Fibroblast of mammary gland (primary cell): ENCODE measurements at regions not wholly inside any gene's neighbourhood (a gene's known extent, or its start where the extent isn't known, plus 50 kb on each side); places are given as distances from the start of the nearest gene placed in this dataset.
"Not testable (repeated sequence)": the region's sequence is repeated elsewhere in the genome, so short reads cannot be mapped to it uniquely, and the experiment has no call there.

Experiments
- DNase-seq: peaks from one replicate; pipeline ENCODE4 v3.0.0-alpha.2; 2010; ENCODE audit warnings: low read depth
- H3K4me3 ChIP-seq: 2 replicates; pipeline ENCODE4 v1.5.1; 2011; ENCODE audit warnings: low read depth, mild to moderate bottlenecking, low read length, moderate library complexity; ENCODE audit not compliant: control insufficient read depth
- TF ChIP-seq, protein P1 (sequence below): conservative IDR thresholded peaks from 2 replicates; pipeline ENCODE4 v1.5.1; 2011; ENCODE audit warnings: low read depth, low read length, inconsistent platforms; ENCODE audit not compliant: control insufficient read depth, insufficient read depth

DNA sequence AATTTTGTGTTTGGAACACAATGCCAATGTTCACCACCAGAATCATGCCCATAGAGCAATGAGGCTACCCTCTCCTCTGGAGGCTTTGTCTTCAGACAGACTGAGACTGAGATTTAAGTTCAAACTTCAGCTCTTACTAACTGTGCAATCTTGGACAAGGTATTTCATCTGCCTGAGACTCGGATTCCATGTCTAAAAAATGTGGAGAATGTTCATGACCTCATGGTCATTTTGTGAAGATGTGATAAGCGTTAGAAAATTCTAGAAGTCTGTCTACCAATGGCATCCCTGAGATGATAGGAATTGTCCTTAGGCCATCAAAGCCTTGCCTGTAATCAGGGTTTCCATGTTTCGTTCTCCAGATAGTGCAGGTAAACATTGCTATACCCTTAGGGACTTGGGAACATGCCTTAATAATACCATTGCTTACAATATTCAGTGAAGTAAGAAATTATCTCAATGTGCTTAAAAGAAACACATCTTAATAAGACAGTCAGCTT is 388.2 kb upstream of the MAF start:
- no peak for DNase-seq
- H3K4me3 ChIP-seq: no peak overlapping the region
- TF ChIP-seq, protein P1, sequence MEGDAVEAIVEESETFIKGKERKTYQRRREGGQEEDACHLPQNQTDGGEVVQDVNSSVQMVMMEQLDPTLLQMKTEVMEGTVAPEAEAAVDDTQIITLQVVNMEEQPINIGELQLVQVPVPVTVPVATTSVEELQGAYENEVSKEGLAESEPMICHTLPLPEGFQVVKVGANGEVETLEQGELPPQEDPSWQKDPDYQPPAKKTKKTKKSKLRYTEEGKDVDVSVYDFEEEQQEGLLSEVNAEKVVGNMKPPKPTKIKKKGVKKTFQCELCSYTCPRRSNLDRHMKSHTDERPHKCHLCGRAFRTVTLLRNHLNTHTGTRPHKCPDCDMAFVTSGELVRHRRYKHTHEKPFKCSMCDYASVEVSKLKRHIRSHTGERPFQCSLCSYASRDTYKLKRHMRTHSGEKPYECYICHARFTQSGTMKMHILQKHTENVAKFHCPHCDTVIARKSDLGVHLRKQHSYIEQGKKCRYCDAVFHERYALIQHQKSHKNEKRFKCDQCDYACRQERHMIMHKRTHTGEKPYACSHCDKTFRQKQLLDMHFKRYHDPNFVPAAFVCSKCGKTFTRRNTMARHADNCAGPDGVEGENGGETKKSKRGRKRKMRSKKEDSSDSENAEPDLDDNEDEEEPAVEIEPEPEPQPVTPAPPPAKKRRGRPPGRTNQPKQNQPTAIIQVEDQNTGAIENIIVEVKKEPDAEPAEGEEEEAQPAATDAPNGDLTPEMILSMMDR: no peak

DNA sequence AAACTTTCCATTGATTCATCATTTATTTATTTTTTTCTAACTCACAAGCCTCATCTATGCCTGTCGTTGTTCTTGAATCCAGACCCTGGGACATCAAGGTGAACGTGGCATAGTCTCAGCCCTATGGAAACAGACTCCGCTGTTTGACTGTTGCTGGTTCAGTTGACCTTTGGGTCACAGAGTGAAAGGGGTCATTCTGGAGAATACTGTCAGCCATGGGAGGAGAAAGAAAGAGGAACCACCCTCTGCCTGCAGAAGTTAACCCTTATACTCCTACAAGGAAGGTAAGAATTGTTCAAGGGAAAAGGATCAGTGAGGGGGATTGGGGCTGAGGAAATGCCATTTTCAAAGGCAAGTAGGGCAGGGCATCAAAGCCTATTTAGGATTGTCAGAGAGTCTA is 387.6 kb upstream of the MAF start:
- H3K4me3 ChIP-seq: no peak overlapping the region
- no peak for DNase-seq
- TF ChIP-seq, protein P1: no peak

DNA sequence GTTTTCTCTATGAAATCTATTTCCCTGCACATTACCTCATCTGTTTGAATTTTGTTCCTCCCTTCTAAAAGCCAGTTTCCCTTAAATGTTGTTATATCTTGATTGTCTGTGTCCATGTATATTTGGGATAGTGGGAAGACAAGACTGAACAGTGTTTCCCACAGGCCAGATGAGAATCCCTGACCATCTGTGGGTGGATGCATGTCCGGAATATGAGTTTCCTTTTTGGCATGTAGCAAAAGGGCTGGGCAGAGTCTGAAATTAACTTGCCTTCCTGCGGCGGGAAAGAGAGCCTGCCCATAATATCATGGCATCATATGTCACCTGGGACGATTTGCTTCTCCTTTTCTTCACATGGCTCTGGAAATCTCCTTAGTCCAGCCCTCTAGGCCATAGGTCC is 385.8 kb upstream of the MAF start:
- TF ChIP-seq, protein P1: no peak
- DNase-seq: no peak
- no peak overlapping the region for H3K4me3 ChIP-seq

DNA sequence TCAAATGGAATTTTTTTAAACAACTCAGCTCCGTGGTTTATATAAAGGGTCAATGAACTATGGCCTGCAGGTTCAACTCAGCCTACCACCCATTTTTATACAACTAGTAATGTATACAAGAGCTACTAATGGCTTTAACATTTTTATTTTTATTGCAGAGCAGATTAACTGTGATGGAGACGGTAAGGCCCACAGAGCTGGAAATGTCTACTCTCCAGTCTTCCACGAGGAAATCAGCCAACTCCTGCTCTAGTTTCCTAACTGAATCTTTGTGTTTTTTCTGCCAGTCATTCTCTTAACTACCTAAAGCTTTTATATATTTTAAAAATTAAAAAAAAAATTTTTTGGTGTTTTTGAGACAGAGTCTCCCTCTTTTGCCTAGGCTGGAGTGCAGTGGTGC is 385.1 kb upstream of the MAF start:
- DNase-seq: no peak

DNA sequence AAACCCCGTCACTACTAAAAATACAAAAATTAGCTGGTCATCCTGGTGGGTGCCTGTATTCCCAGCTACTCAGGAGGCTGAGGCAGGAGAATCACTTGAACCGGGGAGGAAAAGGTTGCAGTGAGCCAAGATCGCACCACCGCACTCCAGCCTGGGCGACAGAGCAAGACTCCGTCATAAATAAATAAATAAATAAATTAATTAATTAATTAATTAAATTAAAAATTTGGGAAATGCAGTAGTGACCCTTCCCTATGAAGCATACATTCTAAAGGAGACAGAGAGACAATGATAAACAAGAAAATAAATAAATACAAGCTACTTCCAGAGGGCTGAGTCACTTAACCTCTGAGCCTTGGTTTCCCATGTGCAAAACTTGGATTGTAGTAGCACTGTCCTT is 383.6 kb upstream of the MAF start:
- DNase-seq, H3K4me3 ChIP-seq: not testable (repeated sequence)

More for the DNA sequence above, 385.1 kb upstream of the MAF start:
- no peak overlapping the region for H3K4me3 ChIP-seq
- TF ChIP-seq, protein P1: no peak

DNA sequence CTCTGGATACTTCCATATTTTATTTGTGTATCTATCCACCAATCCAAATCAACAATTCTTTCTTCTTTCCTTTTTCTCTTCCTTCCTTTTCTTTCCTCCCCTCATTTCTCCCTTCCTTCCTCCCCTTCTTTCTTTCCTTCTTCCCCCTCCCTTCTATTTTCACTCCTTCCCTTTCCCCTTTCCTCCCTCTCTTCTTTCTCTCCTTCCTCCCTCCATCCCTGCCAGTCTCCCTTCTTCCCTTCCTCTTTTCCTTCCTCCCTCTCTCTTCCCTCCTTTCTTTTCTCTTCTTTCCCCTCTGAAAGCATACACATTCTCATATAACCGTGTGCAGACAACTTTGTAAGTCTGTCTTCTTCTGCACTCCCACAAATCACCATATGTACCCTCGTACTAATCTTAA is 382.3 kb upstream of the MAF start:
- DNase-seq: no peak
- TF ChIP-seq, protein P1: no peak
- H3K4me3 ChIP-seq: no peak overlapping the region

DNA sequence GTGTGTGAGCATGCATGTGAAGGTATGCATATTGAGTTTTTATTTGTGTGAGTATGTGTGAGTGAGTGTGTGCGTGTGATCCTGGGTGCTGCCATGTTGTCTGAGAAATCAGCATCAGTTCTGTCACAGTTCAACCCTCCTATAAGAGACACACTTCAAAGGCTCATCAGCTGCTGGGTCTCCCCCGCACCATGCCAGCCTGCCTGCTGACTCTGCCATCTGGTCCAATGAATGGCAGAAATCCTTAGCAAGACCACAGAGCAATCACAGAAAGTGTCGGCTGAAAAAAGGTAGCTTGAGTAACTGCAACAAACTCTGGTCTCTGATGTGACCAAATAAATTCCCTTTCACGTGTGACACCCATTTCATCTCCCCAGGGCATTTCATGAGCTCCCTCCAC is 381.8 kb upstream of the MAF start:
- no peak overlapping the region for H3K4me3 ChIP-seq
- no peak for DNase-seq
- TF ChIP-seq, protein P1: no peak
